HCT116 (cell line): ENCODE measurements at regions not wholly inside any gene's neighbourhood (a gene's known extent, or its start where the extent isn't known, plus 50 kb on each side); places are given as distances from the start of the nearest gene placed in this dataset.

Source experiments
- EGR1 ChIP-seq: IDR thresholded peaks from 2 replicates; pipeline ENCODE4 v1.6.1; 2012; ENCODE audit warnings: low read depth
- EZH2phosphoT487 ChIP-seq: fragments of 200-600 bp; IDR thresholded peaks from 2 replicates; pipeline ENCODE4 v1.6.1; 2018; ENCODE audit warnings: antibody characterized with exemption, borderline replicate concordance
- SP1 ChIP-seq: IDR thresholded peaks from 2 replicates; pipeline ENCODE4 v1.6.1; 2012; ENCODE audit warnings: low read depth
- TCF7L2 ChIP-seq: IDR thresholded peaks from 2 replicates; pipeline ENCODE4 v1.7.0; 2011; ENCODE audit warnings: borderline replicate concordance, inconsistent platforms; ENCODE audit not compliant: insufficient read depth, insufficient read length; ENCODE audit errors: extremely low read depth
- YY1 ChIP-seq: IDR thresholded peaks from 2 replicates; pipeline ENCODE4 v1.6.1; 2011; ENCODE audit warnings: low read length, low read depth, moderate library complexity, mild to moderate bottlenecking; ENCODE audit not compliant: insufficient replicate concordance; ENCODE audit errors: extremely low read depth
- TF ChIP-seq, protein P1 (sequence below), 3 experiments: fragments of 200-600 bp in 1 of 3; sonication (generic) in 1 of 3; IDR thresholded peaks in 2 of 3; conservative IDR thresholded peaks in 1 of 3; 2 replicates each; pipeline ENCODE4 v1.5.1; 2012 to 2017; ENCODE audit warnings: low read depth in 2 of 3, low read length in 2 of 3, antibody characterized with exemption in 1 of 3, borderline replicate concordance in 1 of 3, control low read depth in 1 of 3, mild to moderate bottlenecking in 1 of 3, mixed read lengths in 1 of 3, mixed run types in 1 of 3, moderate library complexity in 1 of 3; ENCODE audit not compliant: insufficient read depth in 1 of 3
- TF ChIP-seq, protein P2 (sequence below): IDR thresholded peaks from 2 replicates; pipeline ENCODE4 v1.6.1; 2011; ENCODE audit warnings: mild to moderate bottlenecking, low read length, moderate library complexity; ENCODE audit not compliant: insufficient replicate concordance; ENCODE audit errors: extremely low read depth

DNA sequence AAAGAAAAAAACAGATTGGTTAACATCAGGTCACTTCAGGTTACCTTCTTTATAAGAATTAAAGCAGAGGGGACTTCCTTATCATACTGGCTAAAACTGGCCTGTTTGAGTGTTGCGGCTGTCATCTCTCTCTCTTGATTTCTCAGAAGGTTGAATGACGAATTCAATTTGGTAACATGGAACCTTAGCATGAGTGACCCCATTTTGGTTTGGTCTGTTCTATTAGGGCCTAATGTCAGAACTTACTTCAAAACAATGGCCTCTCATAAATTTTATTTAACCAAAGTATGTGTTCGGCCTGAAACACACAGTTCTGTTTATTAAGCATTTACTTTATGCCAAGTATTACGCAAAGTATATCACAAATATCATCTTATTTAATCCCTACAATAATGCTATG, 147.5 kb downstream of the CAAP1 start:
- TF ChIP-seq SP1 (no peak), EZH2phosphoT487 (no peak), TCF7L2 (no peak), YY1 (no peak), EGR1 (no peak)
- TF ChIP-seq, protein P1, sequence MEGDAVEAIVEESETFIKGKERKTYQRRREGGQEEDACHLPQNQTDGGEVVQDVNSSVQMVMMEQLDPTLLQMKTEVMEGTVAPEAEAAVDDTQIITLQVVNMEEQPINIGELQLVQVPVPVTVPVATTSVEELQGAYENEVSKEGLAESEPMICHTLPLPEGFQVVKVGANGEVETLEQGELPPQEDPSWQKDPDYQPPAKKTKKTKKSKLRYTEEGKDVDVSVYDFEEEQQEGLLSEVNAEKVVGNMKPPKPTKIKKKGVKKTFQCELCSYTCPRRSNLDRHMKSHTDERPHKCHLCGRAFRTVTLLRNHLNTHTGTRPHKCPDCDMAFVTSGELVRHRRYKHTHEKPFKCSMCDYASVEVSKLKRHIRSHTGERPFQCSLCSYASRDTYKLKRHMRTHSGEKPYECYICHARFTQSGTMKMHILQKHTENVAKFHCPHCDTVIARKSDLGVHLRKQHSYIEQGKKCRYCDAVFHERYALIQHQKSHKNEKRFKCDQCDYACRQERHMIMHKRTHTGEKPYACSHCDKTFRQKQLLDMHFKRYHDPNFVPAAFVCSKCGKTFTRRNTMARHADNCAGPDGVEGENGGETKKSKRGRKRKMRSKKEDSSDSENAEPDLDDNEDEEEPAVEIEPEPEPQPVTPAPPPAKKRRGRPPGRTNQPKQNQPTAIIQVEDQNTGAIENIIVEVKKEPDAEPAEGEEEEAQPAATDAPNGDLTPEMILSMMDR (IDR thresholded peaks at IDR 0.05 in 2 of 3, conservative IDR thresholded peaks at IDR 0.05 in 1 of 3; ENCODE audit: borderline replicate concordance in 1 of 3, insufficient read depth in 1 of 3, low read depth in 2 of 3, low read length in 2 of 3), result no peak
- TF ChIP-seq, protein P2, sequence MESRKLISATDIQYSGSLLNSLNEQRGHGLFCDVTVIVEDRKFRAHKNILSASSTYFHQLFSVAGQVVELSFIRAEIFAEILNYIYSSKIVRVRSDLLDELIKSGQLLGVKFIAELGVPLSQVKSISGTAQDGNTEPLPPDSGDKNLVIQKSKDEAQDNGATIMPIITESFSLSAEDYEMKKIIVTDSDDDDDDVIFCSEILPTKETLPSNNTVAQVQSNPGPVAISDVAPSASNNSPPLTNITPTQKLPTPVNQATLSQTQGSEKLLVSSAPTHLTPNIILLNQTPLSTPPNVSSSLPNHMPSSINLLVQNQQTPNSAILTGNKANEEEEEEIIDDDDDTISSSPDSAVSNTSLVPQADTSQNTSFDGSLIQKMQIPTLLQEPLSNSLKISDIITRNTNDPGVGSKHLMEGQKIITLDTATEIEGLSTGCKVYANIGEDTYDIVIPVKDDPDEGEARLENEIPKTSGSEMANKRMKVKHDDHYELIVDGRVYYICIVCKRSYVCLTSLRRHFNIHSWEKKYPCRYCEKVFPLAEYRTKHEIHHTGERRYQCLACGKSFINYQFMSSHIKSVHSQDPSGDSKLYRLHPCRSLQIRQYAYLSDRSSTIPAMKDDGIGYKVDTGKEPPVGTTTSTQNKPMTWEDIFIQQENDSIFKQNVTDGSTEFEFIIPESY, result no peak
